ENCODE measurements at regions not wholly inside any gene's neighbourhood (a gene's known extent, or its start where the extent isn't known, plus 50 kb on each side); places are given as distances from the start of the nearest gene placed in this dataset.

- no peak for TF ChIP-seq RAD21 (conservative IDR thresholded peaks at IDR 0.05)
- no peak for TF ChIP-seq EP300 (conservative IDR thresholded peaks at IDR 0.05; ENCODE audit: poor library complexity, severe bottlenecking)
Observed at GRCh38 chr5:33074548-33074947, 363.4 kb downstream of the NPR3 start (continued).

- H3K9me2 ChIP-seq (ENCODE audit: insufficient read depth, low read length), result no peaks in the 10 kb centered on the region
Observed at GRCh38 chr5:33075731-33076130, 364.6 kb downstream of the NPR3 start.

More at GRCh38 chr5:33075731-33076130, 364.6 kb downstream of the NPR3 start:
- no peak for TF ChIP-seq MXI1 (conservative IDR thresholded peaks at IDR 0.05; ENCODE audit: poor library complexity, severe bottlenecking)
- no peak for TF ChIP-seq REST (IDR thresholded peaks at IDR 0.05; ENCODE audit: borderline replicate concordance)
- no peak for TF ChIP-seq EP300 (conservative IDR thresholded peaks at IDR 0.05; ENCODE audit: poor library complexity, severe bottlenecking)
- no peak for TF ChIP-seq EZH2 (IDR thresholded peaks at IDR 0.05; ENCODE audit: borderline replicate concordance, insufficient read depth, low read length, poor library complexity, severe bottlenecking)
- no peak for TF ChIP-seq TAF1 (IDR thresholded peaks at IDR 0.05; ENCODE audit: low read depth)
- TF ChIP-seq CTCF (IDR thresholded peaks at IDR 0.05; ENCODE audit: poor library complexity, severe bottlenecking), result no peak
- no peak for TF ChIP-seq RAD21 (conservative IDR thresholded peaks at IDR 0.05)
- no peak for TF ChIP-seq SMC3 (conservative IDR thresholded peaks at IDR 0.05; ENCODE audit: poor library complexity)
- TF ChIP-seq POLR2AphosphoS5 (IDR thresholded peaks at IDR 0.05), result no peak
- Histone ChIP-seq H3K4me3 (ENCODE audit: low read length) (no peak overlapping the region), H3K9me3 (ENCODE audit: low read length) (no peaks in the 10 kb centered on the region), H3K27me3 (ENCODE audit: insufficient read depth, low read depth, low read length) (no peaks in the 10 kb centered on the region), H3K27ac (ENCODE audit: low read length) (no peak overlapping the region), H3K79me2 (replicated peaks; ENCODE audit: insufficient read depth, low read length) (no peaks in the 10 kb centered on the region), H4K20me1 (ENCODE audit: insufficient read depth) (no peaks in the 10 kb centered on the region), H2AFZ (ENCODE audit: low read depth, low read length) (no peak overlapping the region), H3K4me2 (ENCODE audit: low read length) (no peak overlapping the region), H3F3A (ENCODE audit: insufficient read depth, low read length, poor library complexity, severe bottlenecking) (no peaks in the 10 kb centered on the region), H3K9ac (ENCODE audit: low read length) (no peak overlapping the region), H3K36me3 (ENCODE audit: insufficient read depth, low read length) (no peaks in the 10 kb centered on the region)

All from neural cell (in vitro differentiated cells).